ENCODE measurements at regions not wholly inside any gene's neighbourhood (a gene's known extent, or its start where the extent isn't known, plus 50 kb on each side); places are given as distances from the start of the nearest gene placed in this dataset.
"Not testable (repeated sequence)": the region's sequence is repeated elsewhere in the genome, so short reads cannot be mapped to it uniquely, and the experiment has no call there.

DNA sequence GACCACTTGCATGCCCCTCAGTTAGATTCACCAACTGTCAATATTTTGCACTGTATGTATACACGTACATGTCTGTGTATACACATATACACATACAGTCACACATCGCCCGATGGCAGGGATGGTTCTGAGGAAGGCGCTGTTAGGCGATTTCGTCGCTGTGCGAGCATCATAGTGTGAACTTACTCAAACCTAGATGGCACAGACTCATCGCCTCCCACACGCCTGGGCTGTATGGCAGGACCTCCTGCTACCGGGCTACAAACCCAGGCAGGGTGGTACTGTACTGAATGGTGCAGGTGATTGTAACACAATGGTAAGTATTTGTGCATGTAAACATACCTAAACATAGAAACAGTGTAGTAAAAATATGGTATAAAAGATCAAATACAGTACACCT is 57.2 kb upstream of the LRPAP1 start:
- not testable (repeated sequence) for H3K36me3 ChIP-seq (ENCODE audit: control insufficient read depth in 2 of 2, insufficient read depth in 2 of 2, low read length in 2 of 2); H3K27ac ChIP-seq (ENCODE audit: low read depth in 2 of 2, low read length in 2 of 2); H3K9me3 ChIP-seq (ENCODE audit: control insufficient read depth in 2 of 2, low read length in 2 of 2); H3K27me3 ChIP-seq (ENCODE audit: control insufficient read depth in 2 of 2, insufficient read depth in 2 of 2, low read length in 2 of 2); H3K9ac ChIP-seq (ENCODE audit: low read depth in 1 of 2, low read length in 2 of 2); H3K4me1 ChIP-seq (ENCODE audit: control insufficient read depth in 2 of 2, insufficient read depth in 2 of 2, low read length in 2 of 2); H3K4me3 ChIP-seq (ENCODE audit: low read length in 2 of 2)

DNA sequence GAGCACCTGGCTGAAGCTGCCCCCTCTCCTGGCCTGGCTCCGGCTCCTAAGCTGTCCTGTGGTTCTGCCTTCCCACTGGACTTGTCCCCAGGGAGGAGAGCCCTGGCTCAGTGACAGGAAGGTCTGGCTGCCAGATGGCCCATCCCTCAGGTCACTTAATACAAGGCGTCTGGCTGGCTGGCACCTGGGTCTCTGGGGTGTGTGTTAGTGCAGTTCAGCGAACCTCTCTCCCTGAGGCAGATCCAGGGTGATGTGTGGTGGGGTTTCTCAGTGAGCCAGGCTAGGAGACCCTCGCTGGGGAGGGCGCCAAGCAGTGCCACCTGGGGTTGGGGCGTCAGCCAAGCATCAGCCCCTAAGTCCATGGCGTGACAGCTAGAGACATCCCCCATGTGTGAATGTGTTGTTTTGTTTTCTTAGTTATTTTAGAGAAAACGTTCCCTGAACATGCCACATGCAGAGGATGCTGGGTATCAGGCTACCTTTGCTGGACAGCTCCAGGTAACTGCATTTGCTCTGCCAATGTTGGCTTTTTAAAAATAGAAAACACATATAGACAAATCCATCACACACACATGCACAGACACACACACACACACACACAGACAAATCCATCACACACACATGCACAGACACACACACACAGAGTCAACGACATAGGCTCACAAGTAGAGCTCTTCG is 56.4 kb upstream of the LRPAP1 start:
- not testable (repeated sequence) for H3K27me3 ChIP-seq (ENCODE audit: control insufficient read depth in 2 of 2, insufficient read depth in 2 of 2, low read length in 2 of 2); H3K36me3 ChIP-seq (ENCODE audit: control insufficient read depth in 2 of 2, insufficient read depth in 2 of 2, low read length in 2 of 2); H3K27ac ChIP-seq (ENCODE audit: low read depth in 2 of 2, low read length in 2 of 2); H3K4me1 ChIP-seq (ENCODE audit: control insufficient read depth in 2 of 2, insufficient read depth in 2 of 2, low read length in 2 of 2); H3K9me3 ChIP-seq (ENCODE audit: control insufficient read depth in 2 of 2, low read length in 2 of 2); H3K4me3 ChIP-seq (ENCODE audit: low read length in 2 of 2); H3K9ac ChIP-seq (ENCODE audit: low read depth in 1 of 2, low read length in 2 of 2)

DNA sequence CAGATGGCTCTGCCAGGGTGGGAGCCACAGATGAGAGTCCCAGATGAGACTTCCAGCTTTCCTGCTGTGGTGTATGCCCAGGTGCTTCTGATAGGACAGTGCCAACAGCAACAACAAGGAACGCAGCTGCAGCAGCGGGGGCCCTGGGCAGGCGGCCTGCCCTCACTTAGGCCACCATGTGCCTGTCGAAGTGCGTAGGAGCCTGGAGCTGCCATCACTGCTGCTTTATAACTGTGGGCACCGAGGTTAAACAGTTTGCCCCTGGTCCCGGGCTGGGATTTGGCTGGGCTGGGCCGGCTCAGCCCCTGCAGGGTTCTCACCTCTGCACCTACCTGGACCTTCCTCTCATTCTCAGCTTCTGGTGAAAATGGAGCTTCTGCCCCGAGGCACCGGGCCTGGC is 54.4 kb upstream of the LRPAP1 start:
- H3K36me3 ChIP-seq (ENCODE audit: control insufficient read depth in 2 of 2, insufficient read depth in 2 of 2, low read length in 2 of 2); H3K27ac ChIP-seq (ENCODE audit: low read depth in 2 of 2, low read length in 2 of 2); H3K9ac ChIP-seq (ENCODE audit: low read depth in 1 of 2, low read length in 2 of 2); H3K9me3 ChIP-seq (ENCODE audit: control insufficient read depth in 2 of 2, low read length in 2 of 2); H3K27me3 ChIP-seq (ENCODE audit: control insufficient read depth in 2 of 2, insufficient read depth in 2 of 2, low read length in 2 of 2); H3K4me3 ChIP-seq (ENCODE audit: low read length in 2 of 2); H3K4me1 ChIP-seq (ENCODE audit: control insufficient read depth in 2 of 2, insufficient read depth in 2 of 2, low read length in 2 of 2): not testable (repeated sequence)

DNA sequence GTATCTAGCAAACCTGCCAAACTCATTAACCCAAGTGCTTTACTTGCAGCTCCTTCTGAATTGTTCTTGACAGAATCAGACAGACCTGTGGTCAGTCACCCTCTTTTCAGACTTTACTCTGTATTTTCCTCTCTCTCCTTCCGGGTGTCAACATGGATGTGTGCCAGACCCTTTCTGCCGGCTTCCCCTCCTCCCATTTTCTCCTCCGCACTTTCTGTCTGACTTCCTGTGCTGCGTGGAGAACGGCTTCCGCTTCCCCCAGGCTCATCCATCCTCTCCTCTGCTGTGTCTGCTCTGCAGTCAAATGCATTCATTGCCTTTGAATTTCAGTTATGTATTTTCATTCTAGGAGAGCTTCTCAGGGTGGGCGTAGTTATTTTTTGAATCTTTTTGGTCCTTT is 53.3 kb upstream of the LRPAP1 start:
- H3K27me3 ChIP-seq (ENCODE audit: control insufficient read depth in 2 of 2, insufficient read depth in 2 of 2, low read length in 2 of 2); H3K9ac ChIP-seq (ENCODE audit: low read depth in 1 of 2, low read length in 2 of 2); H3K4me3 ChIP-seq (ENCODE audit: low read length in 2 of 2); H3K9me3 ChIP-seq (ENCODE audit: control insufficient read depth in 2 of 2, low read length in 2 of 2); H3K27ac ChIP-seq (ENCODE audit: low read depth in 2 of 2, low read length in 2 of 2); H3K4me1 ChIP-seq (ENCODE audit: control insufficient read depth in 2 of 2, insufficient read depth in 2 of 2, low read length in 2 of 2); H3K36me3 ChIP-seq (ENCODE audit: control insufficient read depth in 2 of 2, insufficient read depth in 2 of 2, low read length in 2 of 2): not testable (repeated sequence)

DNA sequence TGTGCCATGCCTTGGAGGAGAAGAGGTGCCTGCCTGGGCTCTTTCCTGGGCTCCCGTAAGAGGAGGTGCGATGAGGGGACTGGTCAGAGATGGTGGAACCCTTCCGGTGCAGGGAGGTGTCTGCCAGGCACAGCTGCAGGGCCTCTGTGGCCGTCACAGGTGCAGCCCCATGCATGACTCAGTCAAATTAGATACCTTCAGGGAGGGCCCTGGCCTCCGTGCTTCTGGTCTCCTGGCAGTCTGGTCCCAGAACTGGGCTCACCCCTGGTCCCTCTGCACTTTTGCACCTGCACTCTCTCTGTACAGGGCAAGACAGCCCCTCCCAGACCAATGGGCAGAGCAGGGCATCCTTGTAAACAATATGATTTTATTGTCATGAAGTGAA is 49.9 kb upstream of the LRPAP1 start:
- Histone ChIP-seq H3K9ac (ENCODE audit: low read depth in 1 of 2, low read length in 2 of 2) (no peak overlapping the region), H3K36me3 (ENCODE audit: control insufficient read depth in 2 of 2, insufficient read depth in 2 of 2, low read length in 2 of 2) (no peaks in the 10 kb centered on the region), H3K27me3 (ENCODE audit: control insufficient read depth in 2 of 2, insufficient read depth in 2 of 2, low read length in 2 of 2) (no peaks in the 10 kb centered on the region), H3K4me1 (ENCODE audit: control insufficient read depth in 2 of 2, insufficient read depth in 2 of 2, low read length in 2 of 2) (no peaks in the 10 kb centered on the region), H3K9me3 (ENCODE audit: control insufficient read depth in 2 of 2, low read length in 2 of 2) (no peaks in the 10 kb centered on the region), H3K27ac (ENCODE audit: low read depth in 2 of 2, low read length in 2 of 2) (no peak overlapping the region), H3K4me3 (ENCODE audit: low read length in 2 of 2) (no peak overlapping the region)
